NCI-H2171 treated with DMSO at 0.1 percent for 48 hours (cell line): ENCODE measurements at regions not wholly inside any gene's neighbourhood (a gene's known extent, or its start where the extent isn't known, plus 50 kb on each side); places are given as distances from the start of the nearest gene placed in this dataset.
A peak's percentile ranks its signal among the peaks of the same experiment; 100 is the strongest.

Source experiments
- DNase-seq: peaks from one replicate; lab custom pipeline; 2025; lab: John Stamatoyannopoulos, UW

GRCh38 chr12:16136219-16136988 lies 141.1 kb downstream of the SLC15A5 start:
- no peak for DNase-seq

- DNase-seq: no peak
Observed at GRCh38 chr12:16135323-16135722, 142.2 kb downstream of the SLC15A5 start.

- DNase-seq: no peak
Observed at GRCh38 chr12:16130343-16130742, 147.1 kb downstream of the SLC15A5 start.

GRCh38 chr12:16121953-16122352 lies 155.5 kb downstream of the SLC15A5 start:
- DNase-seq: no peak

- DNase-seq: no peak
Observed at GRCh38 chr12:16119618-16120415, 157.7 kb downstream of the SLC15A5 start.

GRCh38 chr12:16118586-16118985 lies 158.9 kb downstream of the SLC15A5 start:
- no peak for DNase-seq

- DNase-seq: peak; percentile 91
Observed at GRCh38 chr12:16112612-16113560, 164.6 kb downstream of the SLC15A5 start.

- DNase-seq: no peak
Observed at GRCh38 chr12:16112130-16112529, 165.4 kb downstream of the SLC15A5 start.

- no peak for DNase-seq
Observed at GRCh38 chr12:16110596-16110995, 166.9 kb downstream of the SLC15A5 start.

- DNase-seq: no peak
Observed at GRCh38 chr12:16103851-16104250, 173.6 kb downstream of the SLC15A5 start.

- no peak for DNase-seq
Observed at GRCh38 chr12:16100206-16100605, 177.3 kb downstream of the SLC15A5 start.

GRCh38 chr12:16096273-16096849 lies 181.1 kb downstream of the SLC15A5 start:
- no peak for DNase-seq

- DNase-seq: no peak
Observed at GRCh38 chr12:16095531-16096110, 181.9 kb downstream of the SLC15A5 start.

GRCh38 chr12:16094437-16094836 lies 183.0 kb downstream of the SLC15A5 start:
- DNase-seq: no peak

- DNase-seq: no peak
Observed at GRCh38 chr12:16093825-16094224, 182.7 kb downstream of the DERA start.

GRCh38 chr12:16090974-16091373 lies 179.8 kb downstream of the DERA start:
- DNase-seq: no peak

- no peak for DNase-seq
Observed at GRCh38 chr12:16088421-16088820, 177.3 kb downstream of the DERA start.
